Islet of Langerhans (tissue), 1 donor: ENCODE measurements at regions not wholly inside any gene's neighbourhood (a gene's known extent, or its start where the extent isn't known, plus 50 kb on each side); places are given as distances from the start of the nearest gene placed in this dataset.
A peak's percentile ranks its signal among the peaks of the same experiment; 100 is the strongest.
"Not testable (repeated sequence)": the region's sequence is repeated elsewhere in the genome, so short reads cannot be mapped to it uniquely, and the experiment has no call there.

Experiments
- FAIRE-seq: peaks from one replicate; lab custom pipeline; 2011; peaks lifted over from hg19 to GRCh38; lab: Jason Lieb, UNC

DNA sequence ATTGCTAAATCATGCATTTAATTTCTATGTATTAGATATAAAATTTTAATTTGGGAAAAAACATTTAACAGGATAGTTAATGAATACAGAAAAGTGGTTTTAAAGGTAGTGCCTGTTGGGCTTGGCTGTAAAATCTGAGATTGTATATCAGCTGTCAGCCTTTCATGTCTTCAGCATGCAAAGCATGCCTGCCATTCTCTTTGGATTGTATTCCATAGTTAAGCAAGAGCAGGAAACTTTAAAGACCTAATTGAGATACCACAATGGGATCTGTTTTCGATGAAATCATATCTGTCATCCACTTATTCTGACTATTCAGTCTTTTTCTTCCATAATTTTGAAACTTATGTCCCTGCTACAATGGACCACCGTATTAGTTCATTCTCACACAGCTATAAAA lies 451.0 kb upstream of the DDI1 start:
- no peak for FAIRE-seq

DNA sequence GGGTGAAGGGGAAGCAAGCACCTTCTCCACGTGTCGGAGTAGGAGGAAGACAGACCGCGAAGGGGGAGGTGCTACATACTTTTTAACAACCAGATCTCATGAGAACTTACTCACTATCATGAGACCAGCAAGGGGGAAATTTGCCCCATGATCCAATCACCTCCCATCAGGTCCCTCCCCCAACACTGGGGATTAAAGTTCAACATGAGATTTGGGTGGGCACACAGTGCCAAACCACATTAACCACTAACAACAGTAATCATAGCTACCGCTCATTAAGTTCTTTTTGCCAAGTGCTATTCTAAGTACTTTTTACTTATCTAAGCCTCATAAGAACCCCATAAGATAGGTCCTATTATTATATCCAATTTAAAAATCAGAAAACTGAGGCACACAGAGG lies 450.5 kb upstream of the DDI1 start:
- FAIRE-seq = no peak

DNA sequence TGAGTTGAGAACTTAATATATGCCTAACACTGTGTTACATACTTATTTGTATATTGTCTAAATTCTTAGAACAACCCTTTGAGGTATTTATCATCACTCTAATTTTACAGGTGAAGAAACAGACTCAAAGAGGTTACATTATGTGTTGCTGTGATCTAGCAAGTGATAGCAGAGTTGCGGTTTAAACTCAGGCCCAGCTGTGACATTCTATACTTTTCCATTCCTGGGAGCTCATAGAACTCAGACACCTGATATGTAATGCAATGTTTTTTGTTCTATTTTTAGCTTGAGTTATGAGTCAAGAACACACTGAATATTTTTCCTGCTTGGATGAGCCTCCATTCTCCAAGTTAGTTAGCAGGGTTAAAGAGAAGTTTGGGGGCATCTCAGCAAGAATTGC lies 449.7 kb upstream of the DDI1 start:
- FAIRE-seq = no peak

DNA sequence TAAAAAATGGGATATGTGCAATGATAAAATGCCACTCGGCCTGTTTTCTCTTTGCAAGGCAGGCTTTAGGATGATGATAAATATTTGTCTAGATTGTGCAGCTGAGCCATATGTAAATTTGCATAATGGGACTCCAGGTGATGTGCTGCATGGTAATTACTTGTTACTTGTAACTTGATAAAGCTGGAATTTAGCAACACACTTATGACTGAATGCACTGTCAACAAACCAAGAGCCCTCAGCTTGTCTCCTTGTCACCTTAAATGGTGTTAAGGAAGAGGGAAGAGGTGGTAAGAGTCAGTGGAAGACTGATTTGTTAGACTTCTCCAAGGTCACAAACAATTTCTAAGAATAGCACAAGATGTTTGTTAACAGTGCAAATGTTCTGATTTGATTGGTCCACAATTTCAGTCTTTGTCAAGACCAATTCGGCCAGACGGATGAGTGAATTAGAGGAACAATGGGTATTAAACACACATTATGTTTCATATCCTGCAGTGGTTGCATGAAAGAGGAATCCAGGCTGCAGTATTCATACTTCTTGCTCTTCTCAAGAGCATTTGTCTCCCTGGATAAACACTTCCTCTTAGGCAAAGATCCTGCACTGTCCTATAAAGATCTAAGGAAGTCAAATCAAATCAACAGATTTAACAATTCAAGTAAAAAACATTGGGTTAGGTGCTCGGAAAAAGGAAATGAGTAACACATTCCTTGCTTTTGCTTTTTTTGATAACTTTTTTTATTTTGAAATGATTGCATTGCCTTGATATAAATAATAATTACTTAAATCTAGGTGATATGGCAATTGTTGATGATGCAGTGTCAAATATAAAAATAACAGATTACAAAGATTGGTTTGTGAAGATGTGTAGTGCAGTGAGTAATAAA lies 448.3 kb upstream of the DDI1 start:
- no peak for FAIRE-seq

DNA sequence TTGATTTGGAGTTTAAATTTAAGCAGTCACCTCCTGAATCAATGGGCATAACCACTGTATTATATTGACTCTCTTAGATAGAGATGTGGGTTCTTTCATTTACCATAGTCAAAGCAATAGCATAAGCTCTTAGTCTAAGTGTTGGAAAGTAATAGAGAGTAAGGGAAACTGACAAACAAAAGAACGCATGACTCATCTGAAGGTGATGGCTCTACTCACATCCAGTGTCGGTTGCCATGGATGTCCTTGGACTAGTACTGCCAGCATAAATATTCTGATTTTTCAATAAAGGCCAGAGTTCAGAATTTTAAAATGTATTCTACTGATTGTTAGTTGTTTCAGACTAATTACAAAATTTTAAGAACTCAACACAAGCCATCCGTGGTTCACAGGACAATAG lies 444.9 kb upstream of the DDI1 start:
- no peak for FAIRE-seq

DNA sequence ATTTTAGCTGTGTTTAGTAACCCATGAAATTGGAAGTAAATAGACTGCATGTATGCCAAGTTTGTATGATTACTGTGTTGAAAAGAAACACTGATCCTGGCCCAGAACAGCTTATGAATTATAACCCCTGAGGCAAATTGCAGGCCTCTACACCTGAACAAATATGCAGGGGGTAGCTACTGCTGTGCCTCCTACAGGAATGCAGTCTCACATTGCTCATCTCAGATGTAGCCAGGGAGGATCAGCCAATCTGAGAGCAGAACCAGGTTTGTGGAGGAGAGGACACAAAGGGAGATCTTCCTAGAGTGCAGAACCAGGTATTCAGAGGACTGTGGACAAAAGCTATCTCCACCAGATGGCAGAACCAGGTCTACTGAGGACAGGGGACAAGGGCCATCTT lies 442.2 kb upstream of the DDI1 start:
- FAIRE-seq = no peak

DNA sequence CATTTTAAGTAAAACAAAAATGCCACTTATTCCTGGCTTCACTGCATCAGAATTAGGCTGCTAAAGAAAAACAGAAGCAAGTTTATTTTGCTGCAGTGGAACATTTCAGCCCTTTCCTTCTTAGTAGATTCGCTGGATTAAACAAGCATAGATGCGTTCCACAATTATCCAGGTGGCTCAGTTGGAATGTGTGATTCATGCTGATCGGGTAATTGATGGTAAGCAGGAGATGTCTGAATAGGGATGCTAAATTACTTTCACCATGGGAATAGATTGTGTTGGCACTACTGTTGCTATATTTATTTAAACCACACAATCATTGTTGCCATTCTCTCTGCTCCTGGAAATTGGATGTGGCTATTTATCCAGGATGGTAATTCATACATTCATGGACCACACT lies 440.1 kb upstream of the DDI1 start:
- no peak for FAIRE-seq

DNA sequence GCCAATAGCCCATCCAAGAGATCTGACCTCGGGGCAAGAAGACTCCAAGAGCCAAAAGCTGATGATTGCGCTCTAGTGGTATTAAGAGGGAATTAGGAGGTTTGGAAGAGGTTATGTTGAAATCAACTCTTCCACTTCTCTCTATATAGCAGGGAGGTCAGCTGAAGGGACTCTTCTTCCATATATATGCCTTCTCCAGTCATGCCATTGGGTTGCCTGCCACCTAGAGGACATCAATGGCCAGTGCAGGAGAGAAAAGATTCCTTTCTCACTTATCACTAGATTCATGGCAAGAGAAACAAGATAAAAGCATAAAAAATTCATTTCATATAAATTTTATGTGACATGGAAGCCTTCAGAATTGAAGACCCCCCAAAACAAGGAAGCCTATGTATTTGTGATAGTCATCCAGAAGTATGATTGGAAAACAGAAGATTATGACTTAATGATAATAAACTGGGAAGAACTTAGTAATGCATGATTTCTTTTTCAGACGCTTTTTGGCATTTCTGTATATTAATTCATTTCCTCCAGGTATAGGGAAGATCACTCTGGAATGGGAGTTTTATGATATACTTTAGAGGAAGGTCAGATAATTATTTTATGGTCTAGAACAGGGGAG lies 435.1 kb upstream of the DDI1 start:
- peak; percentile 93 for FAIRE-seq

DNA sequence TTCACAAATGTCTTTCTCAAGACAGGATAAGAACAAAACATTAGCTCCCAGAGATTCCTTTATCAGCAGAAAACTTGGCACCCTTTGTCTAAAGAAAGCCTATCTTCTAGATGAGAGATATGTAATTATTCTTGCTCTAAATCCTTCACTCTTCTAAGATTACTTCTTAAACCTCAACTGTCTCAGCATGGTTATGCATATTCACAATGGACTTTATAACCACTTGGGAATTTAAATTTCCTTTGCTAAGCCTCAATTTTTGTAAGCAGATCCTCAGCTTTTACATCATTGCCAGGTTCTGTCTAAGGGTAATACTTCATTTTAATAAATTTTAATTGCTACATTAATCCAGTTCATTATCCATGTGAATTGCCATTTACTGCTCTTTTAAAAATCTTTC lies 433.6 kb upstream of the DDI1 start:
- FAIRE-seq = no peak

DNA sequence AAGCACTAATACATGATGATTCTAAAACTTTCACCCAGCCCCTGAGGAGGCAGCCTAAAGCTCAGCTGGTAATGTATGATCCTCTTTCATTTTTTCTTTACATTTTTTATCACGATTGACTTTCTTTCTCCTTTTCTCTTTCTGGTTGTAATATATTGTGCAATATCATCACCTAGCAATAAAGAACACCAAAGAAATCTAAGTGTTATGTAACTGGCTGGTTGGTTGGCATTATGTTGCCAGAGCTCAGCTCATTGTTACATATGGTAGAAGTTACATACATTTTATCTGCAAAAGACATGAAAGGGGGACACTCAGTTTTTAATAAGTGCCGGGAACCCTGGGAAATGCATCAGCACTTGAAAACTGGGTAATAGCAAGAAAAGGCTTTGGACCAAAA lies 432.1 kb upstream of the DDI1 start:
- FAIRE-seq = no peak

DNA sequence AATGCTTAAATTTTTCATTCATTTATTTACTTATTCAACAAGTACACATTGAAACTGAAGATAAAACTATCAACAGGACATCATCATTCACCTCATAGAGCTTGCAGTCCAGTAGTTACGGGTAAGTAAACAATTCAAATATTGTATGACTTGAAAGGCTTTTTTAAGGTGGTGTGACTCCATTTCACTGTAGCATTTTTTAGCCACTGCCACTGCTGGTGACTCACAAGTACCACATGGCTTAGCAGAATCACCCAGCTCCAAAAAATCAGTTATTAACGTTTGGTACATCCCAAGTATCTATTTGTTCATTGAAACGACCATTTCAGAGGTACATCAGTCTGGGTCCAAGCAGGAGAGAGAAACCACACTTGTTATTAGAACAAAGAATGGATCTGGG lies 427.9 kb upstream of the DDI1 start:
- FAIRE-seq = no peak

DNA sequence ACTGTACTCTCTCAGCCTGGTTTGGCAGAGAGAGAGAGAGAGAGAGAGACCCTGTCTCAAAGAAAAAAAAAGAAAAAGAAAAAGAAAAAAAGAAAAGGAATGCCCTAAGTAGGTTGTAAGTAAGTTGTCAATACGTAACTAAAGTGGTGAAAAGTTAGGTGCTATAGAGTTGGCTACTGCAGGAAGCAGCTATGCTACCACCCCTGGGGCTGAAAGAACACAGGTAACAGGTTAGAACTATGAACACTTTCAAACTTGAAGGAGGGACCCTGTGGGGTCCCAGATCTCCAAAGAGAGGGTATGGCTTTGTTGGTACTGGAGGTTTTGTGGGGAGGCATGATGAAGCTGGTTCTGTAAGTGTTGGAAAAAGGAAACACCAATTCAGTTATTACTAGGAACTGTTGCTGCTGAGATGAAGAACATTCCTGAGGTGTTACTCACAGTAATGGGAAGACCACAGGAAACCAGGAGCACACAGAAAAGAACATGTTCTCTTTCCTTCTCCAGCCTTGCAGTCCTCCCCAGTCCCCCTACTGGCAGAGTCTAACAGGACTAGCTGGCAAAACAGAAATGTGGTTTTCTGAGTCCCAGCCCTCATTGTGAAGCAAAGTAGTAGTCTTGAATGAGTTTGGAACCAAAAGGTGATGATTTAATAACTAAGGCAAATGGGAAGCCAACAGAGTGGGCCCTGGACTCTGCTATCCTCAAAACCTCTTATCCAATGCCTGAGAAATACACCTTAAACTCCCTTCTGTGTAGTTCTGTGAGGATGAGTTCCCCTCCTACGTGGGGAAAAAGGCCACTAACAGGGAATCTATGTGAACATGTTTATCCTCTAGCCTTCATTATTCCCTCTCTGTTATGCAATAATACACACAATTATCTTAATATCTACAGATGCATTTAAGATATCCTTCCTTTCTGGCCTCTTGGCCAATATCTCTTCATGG lies 427.0 kb upstream of the DDI1 start:
- no peak for FAIRE-seq

DNA sequence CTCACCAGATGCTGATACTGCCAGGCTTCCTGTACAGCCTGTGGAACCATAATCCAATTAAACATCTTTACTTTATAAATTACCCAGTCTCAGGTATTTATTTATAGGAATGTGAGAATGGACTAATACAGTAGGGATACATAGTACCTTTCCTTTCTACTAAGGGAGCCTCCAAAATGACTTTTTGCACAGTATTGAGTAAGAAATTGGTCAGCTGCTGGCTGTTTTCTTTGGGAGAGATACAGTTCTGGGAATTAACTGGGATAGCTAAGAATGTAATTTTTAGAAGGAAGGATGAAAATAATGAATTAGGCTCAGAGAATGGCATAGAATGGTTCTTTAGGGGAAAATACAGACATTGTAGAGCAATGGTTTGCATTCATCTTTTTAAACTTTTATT lies 426.0 kb upstream of the DDI1 start:
- FAIRE-seq = no peak

DNA sequence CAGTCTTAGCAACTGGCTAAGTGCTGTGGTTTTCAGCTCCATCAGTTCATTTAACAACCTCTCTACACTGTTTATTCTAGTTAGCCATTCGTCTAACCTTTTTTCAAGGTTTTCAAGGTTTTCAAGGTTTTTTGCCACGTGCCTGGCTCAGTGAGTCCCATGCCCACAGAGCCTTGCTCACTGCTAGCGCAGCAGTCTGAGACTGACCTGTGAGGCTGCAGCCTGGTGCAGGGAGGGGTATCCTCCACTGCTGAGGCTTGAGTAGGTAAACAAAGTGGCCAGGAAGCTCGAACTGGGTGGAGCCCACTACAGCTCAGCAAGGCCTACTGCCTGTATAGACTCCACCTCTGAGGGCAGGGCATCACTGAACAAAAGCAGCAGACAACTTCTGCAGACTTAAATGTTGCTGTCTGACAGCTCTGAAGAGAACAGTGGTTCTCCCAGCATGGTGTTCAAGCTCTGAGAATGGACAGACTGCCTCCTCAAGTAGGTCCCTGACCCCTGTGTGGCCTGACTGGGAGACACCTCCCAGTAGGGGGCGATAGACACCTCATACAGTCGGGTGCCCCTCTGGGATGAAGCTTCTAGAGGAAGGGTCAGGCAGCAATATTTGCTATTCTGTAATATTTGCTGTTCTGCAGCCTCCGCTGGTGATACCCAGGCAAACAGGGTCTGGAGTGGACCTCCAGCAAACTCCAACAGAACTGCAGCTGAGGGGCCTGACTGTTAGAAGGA lies 424.7 kb upstream of the DDI1 start:
- not testable (repeated sequence) for FAIRE-seq

DNA sequence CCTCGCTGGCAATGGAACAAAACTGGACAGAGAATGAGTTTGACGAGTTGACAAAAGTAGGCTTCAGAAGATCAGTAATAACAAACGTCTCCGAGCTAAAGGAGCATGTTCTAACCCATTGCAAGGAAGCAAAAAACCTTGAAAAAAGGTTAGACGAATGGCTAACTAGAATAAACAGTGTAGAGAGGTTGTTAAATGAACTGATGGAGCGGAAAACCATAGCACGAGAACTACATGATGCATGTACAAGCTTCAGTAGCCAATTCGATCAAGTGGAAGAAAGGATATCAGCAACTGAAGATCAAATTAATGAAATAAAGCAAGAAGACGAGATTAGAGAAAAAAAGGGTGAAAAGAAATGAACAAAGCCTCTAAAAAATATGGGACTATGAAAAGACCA lies 424.0 kb upstream of the DDI1 start:
- FAIRE-seq = not testable (repeated sequence)

DNA sequence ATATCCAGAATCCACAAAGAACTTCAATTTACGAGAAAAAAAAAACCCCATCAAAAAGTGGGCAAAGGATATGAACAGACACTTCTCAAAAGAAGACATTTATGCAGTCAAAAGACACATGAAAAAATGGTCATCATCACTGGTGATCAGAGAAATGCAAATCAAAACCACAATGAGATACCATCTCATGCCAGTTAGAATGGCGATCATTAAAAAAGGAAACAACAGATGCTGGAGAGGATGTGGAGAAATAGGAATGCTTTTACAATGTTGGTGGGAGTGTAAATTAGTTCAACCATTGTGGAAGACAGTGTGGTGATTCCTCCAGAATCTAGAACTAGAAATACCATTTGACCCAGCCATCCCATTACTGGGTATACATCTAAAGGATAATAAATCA lies 419.9 kb upstream of the DDI1 start:
- FAIRE-seq = not testable (repeated sequence)

DNA sequence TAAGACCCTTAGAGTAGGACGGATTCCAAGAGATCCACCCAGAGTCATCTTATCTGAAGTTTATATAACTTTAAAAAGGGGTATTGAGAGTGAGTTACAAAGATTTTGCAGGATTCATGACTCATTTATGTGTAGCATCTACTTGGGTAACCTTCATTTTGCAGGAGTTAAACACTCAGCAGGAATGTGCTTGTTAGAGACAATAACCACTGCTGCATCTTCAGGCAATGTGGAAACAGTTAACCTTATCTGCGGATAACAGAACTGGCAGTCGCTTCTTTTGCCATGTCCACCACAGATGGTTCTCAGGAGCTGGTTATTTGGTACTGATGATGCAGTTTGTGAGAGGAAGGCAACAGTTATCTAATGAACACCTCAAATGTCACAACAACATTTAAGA lies 417.9 kb upstream of the DDI1 start:
- no peak for FAIRE-seq

DNA sequence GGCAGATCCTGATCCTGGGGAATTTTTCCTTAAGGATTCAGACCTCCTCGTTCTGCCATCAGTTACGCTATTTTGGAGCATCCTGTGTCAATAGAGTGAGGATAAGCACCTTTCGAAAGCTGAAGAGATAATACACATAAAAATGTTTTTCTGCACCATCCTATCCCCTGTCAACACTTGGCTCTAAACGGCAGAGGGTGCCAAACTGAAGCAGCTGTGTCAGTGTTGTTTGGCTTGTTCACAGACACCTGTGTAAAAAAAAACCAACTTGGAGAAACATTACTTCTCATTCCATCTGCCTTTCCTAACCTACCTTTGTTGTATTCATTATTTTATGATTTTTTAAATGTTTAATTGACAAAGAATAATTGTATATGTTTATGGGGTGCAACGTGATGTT lies 417.0 kb upstream of the DDI1 start:
- no peak for FAIRE-seq

DNA sequence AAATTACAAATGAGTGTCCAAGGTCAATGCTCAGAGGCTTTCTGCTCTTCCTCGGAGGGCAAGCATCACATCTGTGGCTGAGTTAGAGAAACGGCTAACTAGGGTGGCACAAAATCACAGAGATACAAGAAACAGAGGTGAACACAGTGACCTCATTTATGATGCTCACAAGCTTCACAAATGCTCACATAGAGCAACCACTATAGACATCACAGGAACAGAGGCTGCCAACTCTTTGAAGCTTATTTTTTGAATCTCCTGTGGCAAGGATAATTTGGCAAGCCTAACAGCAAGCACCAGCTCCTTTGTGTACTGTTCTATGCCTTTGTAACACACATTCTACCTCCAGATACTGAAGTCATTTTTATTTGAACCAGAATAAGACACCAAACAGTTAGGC lies 416.5 kb upstream of the DDI1 start:
- no peak for FAIRE-seq

DNA sequence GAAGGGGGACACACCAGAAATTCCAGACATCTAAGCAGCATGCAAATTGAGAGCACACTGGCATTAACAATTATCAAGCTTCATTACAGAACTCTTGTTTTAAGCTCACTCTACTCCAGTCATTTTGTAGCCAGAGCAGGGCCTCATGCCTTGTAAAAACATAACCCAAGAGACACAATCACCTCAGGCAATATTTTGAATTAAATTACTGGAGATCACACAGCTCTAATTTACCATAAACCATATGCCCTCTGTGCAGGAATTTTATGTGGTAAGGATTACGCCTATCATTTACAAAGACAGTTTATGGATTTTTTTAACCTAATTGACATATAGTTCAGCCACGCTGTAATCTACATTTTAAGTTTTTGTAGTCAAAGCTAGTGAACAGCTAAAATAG lies 414.1 kb upstream of the DDI1 start:
- no peak for FAIRE-seq

DNA sequence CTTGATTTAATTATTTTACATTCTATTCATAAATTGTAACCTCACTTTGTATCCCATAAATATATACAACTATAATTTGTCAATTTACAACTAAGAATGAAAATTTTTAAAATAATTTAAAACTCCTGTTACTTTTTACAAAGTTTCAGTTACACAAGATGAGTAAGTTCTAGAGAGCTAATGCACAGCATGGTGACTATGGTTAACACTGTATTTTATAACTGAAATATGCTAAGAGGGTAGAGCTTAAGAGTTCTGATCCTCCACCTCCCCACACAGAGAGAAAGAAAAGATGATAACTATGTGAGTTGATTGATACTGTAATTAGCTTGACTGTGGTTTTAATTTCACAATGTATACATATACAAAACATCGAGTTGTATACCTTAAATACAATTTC lies 412.5 kb upstream of the DDI1 start:
- no peak for FAIRE-seq
